ENCODE measurements at regions not wholly inside any gene's neighbourhood (a gene's known extent, or its start where the extent isn't known, plus 50 kb on each side); places are given as distances from the start of the nearest gene placed in this dataset.

DNA sequence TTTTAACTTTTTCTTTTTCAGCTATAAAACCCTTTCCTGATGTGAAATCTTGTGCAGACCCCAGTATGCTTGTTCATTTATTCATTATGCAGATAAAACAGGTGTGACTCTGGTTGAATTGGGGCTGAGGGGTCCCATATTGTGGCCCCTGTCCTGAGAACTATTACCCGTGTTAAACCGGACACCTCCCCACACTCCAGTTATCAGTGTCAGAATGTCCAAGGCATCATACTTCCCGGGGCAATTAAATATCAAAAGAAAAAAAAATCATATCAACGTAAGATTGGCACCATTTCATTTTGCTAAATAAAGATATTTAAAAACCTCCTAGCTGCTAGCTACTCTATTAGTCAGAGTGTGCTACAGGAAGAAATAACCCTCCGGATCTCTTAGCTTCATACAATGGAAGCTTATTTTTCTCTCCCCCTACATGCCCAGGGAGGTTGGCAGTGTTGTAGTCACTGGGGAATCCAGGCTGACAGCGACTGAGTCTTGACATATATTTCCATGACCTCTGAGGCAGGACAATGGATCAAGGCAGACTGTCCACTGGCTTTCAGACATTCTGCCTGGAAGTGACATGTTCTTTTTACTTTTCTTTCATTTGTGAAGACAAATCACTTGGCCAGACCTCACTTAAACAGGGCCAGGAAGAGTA lies 170.0 kb downstream of the SEC61B start:
- BruUV-seq (replicated peaks): no TSS peak
- TF ChIP-seq EZH2 (IDR thresholded peaks at IDR 0.05; ENCODE audit: low read length, unreplicated experiment) (no peak), EZH2phosphoT487 (IDR thresholded peaks at IDR 0.05; ENCODE audit: borderline replicate concordance, low read length) (no peak)
- TF ChIP-seq, protein P1, sequence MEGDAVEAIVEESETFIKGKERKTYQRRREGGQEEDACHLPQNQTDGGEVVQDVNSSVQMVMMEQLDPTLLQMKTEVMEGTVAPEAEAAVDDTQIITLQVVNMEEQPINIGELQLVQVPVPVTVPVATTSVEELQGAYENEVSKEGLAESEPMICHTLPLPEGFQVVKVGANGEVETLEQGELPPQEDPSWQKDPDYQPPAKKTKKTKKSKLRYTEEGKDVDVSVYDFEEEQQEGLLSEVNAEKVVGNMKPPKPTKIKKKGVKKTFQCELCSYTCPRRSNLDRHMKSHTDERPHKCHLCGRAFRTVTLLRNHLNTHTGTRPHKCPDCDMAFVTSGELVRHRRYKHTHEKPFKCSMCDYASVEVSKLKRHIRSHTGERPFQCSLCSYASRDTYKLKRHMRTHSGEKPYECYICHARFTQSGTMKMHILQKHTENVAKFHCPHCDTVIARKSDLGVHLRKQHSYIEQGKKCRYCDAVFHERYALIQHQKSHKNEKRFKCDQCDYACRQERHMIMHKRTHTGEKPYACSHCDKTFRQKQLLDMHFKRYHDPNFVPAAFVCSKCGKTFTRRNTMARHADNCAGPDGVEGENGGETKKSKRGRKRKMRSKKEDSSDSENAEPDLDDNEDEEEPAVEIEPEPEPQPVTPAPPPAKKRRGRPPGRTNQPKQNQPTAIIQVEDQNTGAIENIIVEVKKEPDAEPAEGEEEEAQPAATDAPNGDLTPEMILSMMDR (conservative IDR thresholded peaks at IDR 0.05; ENCODE audit: low read depth, low read length): no peak
- intact Hi-C loops (cut with micrococcal nuclease): no loop called here
- Histone ChIP-seq H4K20me1 (ENCODE audit: low read length) (no peaks in the 10 kb centered on the region), H3K9ac (ENCODE audit: low read length) (no peak overlapping the region), H3K9me2 (replicated peaks; ENCODE audit: low read length) (no peaks in the 10 kb centered on the region), H3K27me3 (ENCODE audit: low read length) (peaks cover 23% of the 10 kb centered on the region), H2AFZ (ENCODE audit: low read length) (no peak overlapping the region), H3K4me3 (ENCODE audit: low read length) (no peak overlapping the region), H3K4me2 (ENCODE audit: low read length) (no peak overlapping the region), H3K4me1 (ENCODE audit: insufficient read depth, low read length) (no peaks in the 10 kb centered on the region), H3K36me3 (ENCODE audit: low read depth, low read length) (no peaks in the 10 kb centered on the region), H3K27ac (ENCODE audit: low read length) (no peak overlapping the region), H3K9me3 (ENCODE audit: low read length) (no peaks in the 10 kb centered on the region), H3K79me2 (ENCODE audit: low read length) (no peaks in the 10 kb centered on the region), H3F3A (ENCODE audit: low read length, unreplicated experiment) (no peaks in the 10 kb centered on the region)
- CTCF ChIA-PET: no interaction called here
- POLR2A ChIA-PET (ENCODE audit: unreplicated experiment): no interaction called here
- ATAC-seq (no peak), DNase-seq (no peak)

DNA sequence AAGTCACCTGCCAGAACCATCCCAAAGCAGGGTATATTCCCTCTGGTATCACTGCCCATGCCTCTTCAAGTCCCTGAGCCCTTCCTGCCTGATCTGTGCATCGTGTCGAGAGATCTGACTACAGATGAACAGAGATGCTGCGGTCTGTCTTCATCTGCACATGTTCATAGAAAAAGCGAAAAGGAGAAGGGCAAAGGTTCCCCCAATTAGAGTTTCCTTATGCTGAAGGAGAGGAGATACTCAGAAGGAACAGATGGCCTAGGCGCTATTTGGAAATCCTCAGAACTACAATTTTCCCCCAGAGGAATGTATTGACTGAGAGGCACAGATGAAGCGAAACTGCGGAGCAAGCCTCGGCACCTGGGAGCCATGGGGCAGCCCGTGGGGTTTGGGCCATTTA lies 170.9 kb downstream of the SEC61B start:
- no peaks in the 10 kb centered on the region for H3K79me2 ChIP-seq (ENCODE audit: low read length)
- H3K9me2 ChIP-seq (replicated peaks; ENCODE audit: low read length): no peaks in the 10 kb centered on the region
- H3K27ac ChIP-seq (ENCODE audit: low read length): no peak overlapping the region
- DNase-seq (no peak), ATAC-seq (no peak)
- H3K27me3 ChIP-seq (ENCODE audit: low read length): peaks cover 23% of the 10 kb centered on the region
- H3K36me3 ChIP-seq (ENCODE audit: low read depth, low read length): no peaks in the 10 kb centered on the region
- H3K4me1 ChIP-seq (ENCODE audit: insufficient read depth, low read length): no peaks in the 10 kb centered on the region
- TF ChIP-seq EZH2 (IDR thresholded peaks at IDR 0.05; ENCODE audit: low read length, unreplicated experiment) (no peak), EZH2phosphoT487 (IDR thresholded peaks at IDR 0.05; ENCODE audit: borderline replicate concordance, low read length) (no peak)
- TF ChIP-seq, protein P1 (conservative IDR thresholded peaks at IDR 0.05; ENCODE audit: low read depth, low read length): no peak
- no peak overlapping the region for H3K4me3 ChIP-seq (ENCODE audit: low read length)
- CTCF ChIA-PET: no interaction called here
- H4K20me1 ChIP-seq (ENCODE audit: low read length): no peaks in the 10 kb centered on the region
- intact Hi-C loops (cut with micrococcal nuclease): no loop called here
- H2AFZ ChIP-seq (ENCODE audit: low read length): no peak overlapping the region
- no peak overlapping the region for H3K9ac ChIP-seq (ENCODE audit: low read length)
- no TSS peak for BruUV-seq (replicated peaks)
- H3K9me3 ChIP-seq (ENCODE audit: low read length): no peaks in the 10 kb centered on the region
- POLR2A ChIA-PET (ENCODE audit: unreplicated experiment): no interaction called here
- no peaks in the 10 kb centered on the region for H3F3A ChIP-seq (ENCODE audit: low read length, unreplicated experiment)
- H3K4me2 ChIP-seq (ENCODE audit: low read length): no peak overlapping the region

DNA sequence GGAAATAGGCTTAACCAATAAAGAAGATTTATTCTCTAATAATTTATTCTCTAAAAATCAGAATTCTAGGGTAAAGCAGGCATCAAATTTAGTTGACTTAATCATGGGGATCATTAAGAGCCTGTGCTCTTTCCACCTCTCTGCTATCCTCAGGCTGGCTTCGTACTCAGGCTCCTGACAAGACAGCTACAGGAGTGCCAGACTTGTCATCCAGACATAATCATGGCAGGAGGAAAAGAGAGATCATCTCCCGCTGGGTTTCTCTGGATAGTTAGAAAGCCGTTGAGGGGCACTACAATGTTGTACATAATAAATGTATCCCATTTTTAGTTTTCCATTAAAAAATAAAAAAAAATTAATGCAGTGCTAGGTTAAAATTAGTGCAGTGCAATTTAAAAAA lies 171.9 kb downstream of the SEC61B start:
- CTCF ChIA-PET: no interaction called here

More for the DNA sequence above, 171.9 kb downstream of the SEC61B start:
- no peak overlapping the region for H3K4me3 ChIP-seq (ENCODE audit: low read length)
- DNase-seq (no peak), ATAC-seq (no peak)
- POLR2A ChIA-PET (ENCODE audit: unreplicated experiment): no interaction called here
- no peak overlapping the region for H3K4me2 ChIP-seq (ENCODE audit: low read length)
- no peaks in the 10 kb centered on the region for H3K79me2 ChIP-seq (ENCODE audit: low read length)
- no peak overlapping the region for H3K9ac ChIP-seq (ENCODE audit: low read length)
- H3F3A ChIP-seq (ENCODE audit: low read length, unreplicated experiment): no peaks in the 10 kb centered on the region
- H3K4me1 ChIP-seq (ENCODE audit: insufficient read depth, low read length): no peaks in the 10 kb centered on the region
- no peaks in the 10 kb centered on the region for H3K9me2 ChIP-seq (replicated peaks; ENCODE audit: low read length)
- intact Hi-C loops (cut with micrococcal nuclease): no loop called here
- H3K9me3 ChIP-seq (ENCODE audit: low read length): no peaks in the 10 kb centered on the region
- H2AFZ ChIP-seq (ENCODE audit: low read length): no peak overlapping the region
- BruUV-seq (replicated peaks): no TSS peak
- TF ChIP-seq, protein P1 (conservative IDR thresholded peaks at IDR 0.05; ENCODE audit: low read depth, low read length): no peak
- no peak for TF ChIP-seq EZH2 (IDR thresholded peaks at IDR 0.05; ENCODE audit: low read length, unreplicated experiment)
- TF ChIP-seq EZH2phosphoT487 (IDR thresholded peaks at IDR 0.05; ENCODE audit: borderline replicate concordance, low read length): no peak
- H3K27me3 ChIP-seq (ENCODE audit: low read length): peaks cover 23% of the 10 kb centered on the region
- H3K27ac ChIP-seq (ENCODE audit: low read length): no peak overlapping the region
- H3K36me3 ChIP-seq (ENCODE audit: low read depth, low read length): no peaks in the 10 kb centered on the region
- H4K20me1 ChIP-seq (ENCODE audit: low read length): no peaks in the 10 kb centered on the region

Data from PC-3 (cell line).